ENCODE measurements at regions not wholly inside any gene's neighbourhood (a gene's known extent, or its start where the extent isn't known, plus 50 kb on each side); places are given as distances from the start of the nearest gene placed in this dataset.

DNA sequence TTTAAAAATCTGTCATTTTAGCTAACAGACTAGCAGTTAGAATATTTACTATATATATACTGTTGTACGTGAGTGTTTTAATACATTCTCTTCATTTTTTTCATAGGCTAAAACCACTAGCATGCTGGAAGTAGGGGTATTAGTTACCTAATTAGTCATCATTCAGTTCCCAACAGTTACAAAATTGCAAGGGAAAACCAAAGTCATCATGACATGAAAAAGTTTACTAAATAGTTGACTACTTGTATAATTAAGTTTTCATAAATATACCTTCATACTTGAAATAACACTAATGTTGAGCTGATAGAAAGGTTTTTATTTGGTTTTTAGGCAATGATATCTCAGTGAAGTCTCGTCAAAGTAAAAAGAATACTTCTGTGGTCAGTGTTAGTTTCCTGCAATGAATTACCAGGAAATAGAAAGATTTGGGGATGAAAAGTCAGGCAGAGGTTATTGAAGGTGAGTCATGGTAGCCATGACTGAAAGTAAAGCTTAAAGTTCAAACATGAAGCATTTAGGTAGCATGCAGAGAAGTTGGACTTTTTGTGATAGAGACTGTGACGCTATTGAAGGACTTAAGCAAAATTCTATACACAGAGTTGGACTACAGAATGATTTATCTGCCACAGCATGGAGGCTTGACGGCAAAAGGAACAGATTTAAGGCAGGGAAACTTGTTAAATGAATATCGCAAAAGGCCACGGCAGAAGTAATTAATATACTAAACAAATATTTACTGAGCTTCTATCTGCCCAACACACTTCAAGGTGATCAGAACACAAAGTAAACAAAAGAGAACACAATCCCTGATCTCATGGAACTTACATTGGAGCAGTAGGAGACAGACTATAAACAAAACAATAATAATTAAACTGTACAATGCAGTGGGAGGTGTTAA lies 828.1 kb upstream of the FAT3 start:
- peak; percentile 62 for DNase-seq (ENCODE audit: low read depth)
- in situ Hi-C loops (cut with HindIII; ENCODE audit: low pct_unique_long_range_greater_than_20kb, low sequenced_read_pairs), result no loop called here

DNA sequence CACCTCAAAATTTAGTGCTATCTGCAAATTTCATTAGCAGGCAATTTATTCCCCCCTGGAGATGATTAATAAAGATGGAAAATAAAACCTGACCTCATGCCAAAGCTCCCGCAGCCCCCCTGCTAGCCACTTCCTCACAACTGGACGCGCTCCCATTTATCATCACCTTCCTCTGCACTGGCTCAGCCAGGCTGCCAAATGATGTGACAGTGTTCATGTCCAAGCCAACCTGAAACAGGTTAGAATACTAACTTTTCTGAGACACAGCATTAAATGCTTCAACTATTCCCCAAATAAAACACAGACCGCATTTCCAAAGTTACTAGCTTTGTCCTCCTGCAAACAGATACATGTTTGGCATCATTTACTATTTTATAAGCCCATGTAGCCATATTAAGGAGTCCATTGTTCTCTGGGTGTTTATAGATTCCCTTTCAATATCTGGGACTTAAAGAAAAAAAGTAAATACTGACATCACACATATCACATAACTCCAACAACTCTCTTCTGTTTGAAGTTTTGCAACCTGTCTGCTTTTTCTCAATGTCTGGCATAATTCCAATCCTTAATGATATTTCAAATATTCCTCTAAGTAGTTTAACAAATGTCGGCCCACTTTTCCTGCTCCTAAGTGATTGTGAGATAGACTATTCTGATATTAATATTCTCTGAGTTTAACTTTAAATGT lies 829.7 kb upstream of the FAT3 start:
- no peak for DNase-seq (ENCODE audit: low read depth)
- in situ Hi-C loops (cut with HindIII; ENCODE audit: low pct_unique_long_range_greater_than_20kb, low sequenced_read_pairs), result no loop called here

DNA sequence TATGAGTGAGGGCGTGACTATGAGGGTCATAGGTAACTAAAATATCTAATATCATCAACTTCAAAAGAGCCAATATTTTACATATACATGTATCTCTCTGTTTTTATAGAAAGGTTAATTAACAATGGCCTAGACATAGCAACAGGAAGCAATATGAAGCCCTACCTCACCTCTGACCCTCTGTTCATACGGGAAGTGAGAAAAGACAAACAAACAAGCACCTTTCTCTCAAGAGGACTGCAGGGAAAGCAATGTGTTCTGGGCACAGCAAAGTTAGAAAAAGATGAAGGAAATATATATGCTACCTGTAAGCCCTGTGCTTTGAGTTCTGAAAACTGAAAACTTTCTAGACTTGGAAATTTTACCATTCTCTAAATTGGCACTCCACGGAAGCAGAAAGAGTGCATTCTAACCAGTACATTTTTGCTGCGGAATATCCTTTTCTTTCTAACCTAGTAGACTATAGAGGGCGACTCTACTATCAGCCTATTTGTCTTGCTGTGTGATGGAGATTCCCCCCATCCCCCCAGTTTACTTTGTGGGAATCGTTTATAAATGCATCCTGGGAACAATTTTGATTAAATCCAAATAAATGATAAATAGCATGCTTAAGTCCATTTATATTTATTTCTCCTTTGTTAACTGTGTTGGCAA lies 830.4 kb upstream of the FAT3 start:
- no peak for DNase-seq (ENCODE audit: low read depth)
- in situ Hi-C loops (cut with HindIII; ENCODE audit: low pct_unique_long_range_greater_than_20kb, low sequenced_read_pairs), result no loop called here

DNA sequence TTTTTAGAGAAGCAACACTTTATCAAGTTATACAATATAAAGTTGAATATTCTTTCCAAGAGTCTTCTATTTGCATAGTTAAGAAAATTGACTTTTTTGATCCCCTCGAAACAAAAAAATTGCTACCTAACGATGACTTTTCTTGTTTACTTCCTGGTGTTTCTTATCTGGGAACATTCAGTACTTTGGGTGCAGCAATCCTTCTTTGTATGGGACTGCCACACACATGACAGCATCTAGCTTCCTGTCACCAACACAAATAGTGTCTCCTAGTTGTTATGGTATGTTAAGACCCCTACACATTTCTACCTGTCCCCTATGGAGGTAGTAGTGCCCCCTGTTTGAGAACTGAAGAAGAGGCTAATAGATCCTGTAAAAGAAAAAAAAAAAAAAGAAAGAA lies 841.7 kb upstream of the FAT3 start:
- DNase-seq (ENCODE audit: low read depth), result no peak
- in situ Hi-C loops (cut with HindIII; ENCODE audit: low pct_unique_long_range_greater_than_20kb, low sequenced_read_pairs), result no loop called here

DNA sequence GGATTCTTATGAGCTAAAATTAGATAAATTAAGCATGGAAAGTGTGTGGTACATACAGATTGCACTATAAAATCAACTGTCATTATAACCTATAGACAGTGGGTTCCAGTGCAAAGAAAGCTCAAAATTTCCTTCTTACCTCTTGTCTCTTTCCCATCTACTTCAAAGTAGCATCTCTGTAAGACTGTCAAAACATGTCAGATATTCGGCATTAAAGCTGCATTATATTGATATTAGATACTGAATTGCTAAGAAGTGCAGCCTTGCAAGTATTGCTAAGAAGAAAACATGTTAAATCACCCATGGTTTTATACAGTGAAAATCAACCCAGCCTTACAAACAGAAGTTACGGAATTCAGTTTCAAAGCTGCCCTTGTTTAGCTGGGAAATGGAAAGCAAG lies 849.8 kb upstream of the FAT3 start:
- DNase-seq (ENCODE audit: low read depth), result no peak
- in situ Hi-C loops (cut with HindIII; ENCODE audit: low pct_unique_long_range_greater_than_20kb, low sequenced_read_pairs), result no loop called here

DNA sequence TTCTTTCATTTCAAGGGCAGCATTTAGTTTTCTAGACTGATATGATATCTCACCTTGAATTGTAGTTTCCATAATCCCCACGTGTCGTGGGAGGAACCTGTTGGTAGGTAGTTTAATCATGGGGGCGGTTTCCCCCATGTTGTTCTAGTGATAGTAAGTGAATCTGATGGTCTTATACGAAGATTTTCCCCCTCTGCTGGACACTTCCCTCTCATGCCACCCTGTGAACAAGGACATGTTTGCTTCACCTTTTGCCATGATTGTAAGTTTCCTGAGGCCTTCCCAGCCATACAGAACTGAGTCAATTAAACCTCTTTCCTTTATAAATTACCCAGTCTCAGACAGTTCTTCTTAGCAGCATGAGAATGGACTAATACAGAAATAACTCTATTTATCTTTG lies 851.1 kb upstream of the FAT3 start:
- in situ Hi-C loops (cut with HindIII; ENCODE audit: low pct_unique_long_range_greater_than_20kb, low sequenced_read_pairs), result no loop called here
- no peak for DNase-seq (ENCODE audit: low read depth)

DNA sequence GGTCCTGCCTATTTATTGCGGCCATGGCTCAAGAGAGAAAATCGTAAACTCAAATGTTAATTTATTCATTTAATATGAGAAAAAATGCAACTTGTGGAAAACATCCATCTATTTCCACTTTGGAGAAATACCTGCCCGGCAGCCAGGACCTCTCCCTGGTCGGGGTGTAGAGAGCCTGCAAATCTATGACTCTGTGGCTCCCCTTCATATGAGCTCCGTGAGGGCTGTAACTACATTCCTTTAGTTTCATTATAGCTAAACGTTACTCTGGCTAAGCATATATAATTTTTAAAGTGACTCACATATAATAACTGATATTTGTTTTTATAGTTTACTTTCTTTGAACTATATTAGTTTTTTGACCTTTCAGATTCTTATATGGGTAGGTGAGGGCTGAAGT lies 857.8 kb upstream of the FAT3 start:
- DNase-seq (ENCODE audit: low read depth), result no peak
- in situ Hi-C loops (cut with HindIII; ENCODE audit: low pct_unique_long_range_greater_than_20kb, low sequenced_read_pairs), result no loop called here

DNA sequence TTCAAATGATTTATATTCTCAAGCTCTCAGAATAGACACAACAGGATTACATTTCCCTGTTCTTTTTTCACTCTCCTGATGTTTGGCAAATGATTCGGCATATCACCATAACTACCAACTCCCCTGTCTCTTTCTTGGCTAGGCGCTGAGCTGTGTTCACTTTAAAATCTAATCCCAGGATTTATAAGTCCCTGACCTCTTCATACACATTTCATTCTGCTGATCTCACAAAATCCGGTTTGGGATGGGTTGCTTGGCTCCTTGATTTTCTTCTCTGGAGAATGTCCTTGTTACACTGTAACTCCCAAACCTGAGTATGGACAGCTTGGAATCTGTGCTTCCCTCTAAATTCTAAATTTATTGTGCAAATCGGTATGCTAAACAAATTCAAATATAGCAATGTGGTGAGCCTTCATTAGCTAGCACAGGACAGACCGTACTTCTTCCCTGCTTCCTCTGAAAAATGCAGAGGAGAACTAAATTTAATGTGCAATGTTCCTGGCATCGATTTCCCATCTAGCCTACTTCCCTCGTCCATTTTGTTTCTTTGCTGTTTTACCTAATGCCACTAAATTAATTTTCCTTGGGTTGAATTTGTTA lies 858.5 kb upstream of the FAT3 start:
- no peak for DNase-seq (ENCODE audit: low read depth)
- in situ Hi-C loops (cut with HindIII; ENCODE audit: low pct_unique_long_range_greater_than_20kb, low sequenced_read_pairs), result no loop called here

DNA sequence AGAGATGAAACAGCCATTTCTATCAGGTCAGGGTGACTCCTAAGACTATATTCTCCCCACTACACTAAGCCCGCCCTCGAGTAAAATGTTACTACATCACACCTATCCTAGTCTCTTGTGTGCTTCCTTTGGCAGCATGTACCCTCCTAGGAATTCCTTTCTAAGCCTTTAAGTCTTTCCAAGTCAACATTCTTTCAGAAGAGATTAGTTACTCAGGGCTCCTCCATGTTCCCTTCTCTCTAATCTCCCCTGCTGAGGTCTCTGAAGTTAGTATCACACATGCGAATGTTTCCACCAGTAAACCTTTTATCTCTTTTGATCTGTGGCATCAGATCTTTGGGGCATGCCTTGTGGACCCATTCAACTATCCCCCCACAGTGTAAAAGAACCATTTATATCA lies 873.7 kb upstream of the FAT3 start:
- in situ Hi-C loops (cut with HindIII; ENCODE audit: low pct_unique_long_range_greater_than_20kb, low sequenced_read_pairs), result no loop called here
- no peak for DNase-seq (ENCODE audit: low read depth)

DNA sequence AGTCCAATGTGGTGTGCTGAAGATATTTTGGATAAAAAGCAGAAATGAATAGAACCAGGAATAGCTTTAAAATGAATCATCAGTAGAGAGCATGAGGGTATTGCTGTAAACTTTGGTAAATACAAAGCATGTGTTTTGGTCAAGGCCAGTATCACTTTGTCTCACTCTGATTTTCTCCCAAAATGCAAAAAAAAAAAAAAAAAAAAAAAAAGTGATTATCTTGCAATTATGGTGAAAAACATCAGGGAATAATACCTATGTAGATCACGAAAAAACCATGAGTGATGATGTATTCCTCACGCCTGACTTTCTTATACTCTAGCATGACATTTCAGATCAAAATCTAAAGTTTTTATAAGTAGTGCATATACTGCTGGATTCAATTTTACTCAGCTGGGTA lies 897.9 kb upstream of the FAT3 start:
- in situ Hi-C loops (cut with HindIII; ENCODE audit: low pct_unique_long_range_greater_than_20kb, low sequenced_read_pairs), result no loop called here
- DNase-seq (ENCODE audit: low read depth), result no peak

DNA sequence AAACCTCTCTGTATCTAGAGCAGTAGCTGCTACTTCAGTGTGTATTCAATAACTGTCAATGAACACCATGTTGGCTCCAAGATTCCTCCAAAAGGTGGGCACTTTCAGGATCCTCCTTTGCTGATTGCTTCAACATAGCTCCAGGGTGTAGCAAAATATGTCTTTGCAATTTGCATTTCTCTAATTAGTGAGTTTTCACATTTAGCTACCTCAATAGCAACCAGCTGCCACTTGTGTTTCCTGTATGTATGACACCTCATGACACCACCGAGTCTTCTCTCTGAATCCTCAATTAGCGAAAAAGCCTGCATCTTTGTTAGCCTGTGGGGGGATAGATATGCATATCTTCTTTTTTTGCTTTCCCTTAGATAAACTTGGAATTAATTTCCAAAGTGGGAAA lies 898.3 kb upstream of the FAT3 start:
- in situ Hi-C loops (cut with HindIII; ENCODE audit: low pct_unique_long_range_greater_than_20kb, low sequenced_read_pairs), result no loop called here
- no peak for DNase-seq (ENCODE audit: low read depth)

DNA sequence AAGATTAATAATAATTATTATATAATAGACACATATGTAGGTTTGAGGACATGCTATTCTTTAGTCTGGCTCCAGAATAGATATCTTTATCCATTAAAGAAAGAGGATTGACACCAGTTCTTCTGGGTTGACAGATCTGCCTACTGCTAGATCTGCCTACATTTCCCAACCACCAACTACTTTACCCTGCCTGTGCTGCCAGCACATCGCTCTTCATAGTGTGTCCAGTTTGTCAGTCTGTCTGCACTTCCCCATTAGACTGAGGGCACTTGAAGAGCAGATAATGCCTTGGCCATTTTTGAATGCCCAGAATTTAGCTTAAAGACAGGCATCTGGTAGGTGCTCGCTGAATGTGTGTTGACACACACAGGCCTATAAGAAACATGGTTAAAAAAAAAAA lies 910.1 kb upstream of the FAT3 start:
- DNase-seq (ENCODE audit: low read depth), result no peak
- in situ Hi-C loops (cut with HindIII; ENCODE audit: low pct_unique_long_range_greater_than_20kb, low sequenced_read_pairs), result no loop called here

DNA sequence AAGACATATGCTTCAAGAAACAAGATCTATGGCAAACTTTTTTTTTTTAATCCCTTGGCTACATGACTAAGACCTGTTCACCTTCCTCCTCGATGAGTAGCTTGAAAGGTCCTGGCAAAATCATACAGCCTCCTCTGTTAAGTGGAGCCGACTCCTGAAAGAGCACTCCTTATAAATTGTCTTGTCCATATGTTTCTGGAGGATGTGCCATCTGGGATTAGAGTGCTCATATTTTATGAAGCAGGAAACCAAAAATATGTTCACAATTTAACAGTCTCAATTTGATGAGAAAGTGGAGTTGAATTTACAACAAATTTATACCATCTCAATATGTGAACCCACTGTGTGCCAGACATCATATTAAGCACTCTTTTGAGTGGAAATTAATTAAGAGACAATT lies 912.1 kb upstream of the FAT3 start:
- in situ Hi-C loops (cut with HindIII; ENCODE audit: low pct_unique_long_range_greater_than_20kb, low sequenced_read_pairs), result no loop called here
- no peak for DNase-seq (ENCODE audit: low read depth)

DNA sequence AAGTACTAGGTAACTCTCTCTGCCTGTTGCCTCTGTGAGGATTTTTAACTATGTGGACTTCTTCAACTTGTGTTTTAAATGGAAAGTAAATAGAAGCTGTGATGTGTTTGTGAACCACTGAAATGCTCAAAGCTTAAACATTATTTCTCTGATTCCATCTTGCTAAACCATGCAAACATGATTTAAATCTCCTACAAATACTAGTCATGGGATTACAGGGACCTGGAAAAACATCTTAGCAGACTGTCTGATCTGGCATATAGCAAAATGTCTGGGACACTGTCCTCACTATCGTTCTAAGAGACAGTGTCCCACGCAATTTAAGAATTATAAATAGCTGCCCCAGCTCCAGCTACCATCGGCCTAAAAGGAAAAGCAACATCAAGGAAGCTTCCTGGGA lies 914.5 kb upstream of the FAT3 start:
- no peak for DNase-seq (ENCODE audit: low read depth)
- in situ Hi-C loops (cut with HindIII; ENCODE audit: low pct_unique_long_range_greater_than_20kb, low sequenced_read_pairs), result no loop called here

DNA sequence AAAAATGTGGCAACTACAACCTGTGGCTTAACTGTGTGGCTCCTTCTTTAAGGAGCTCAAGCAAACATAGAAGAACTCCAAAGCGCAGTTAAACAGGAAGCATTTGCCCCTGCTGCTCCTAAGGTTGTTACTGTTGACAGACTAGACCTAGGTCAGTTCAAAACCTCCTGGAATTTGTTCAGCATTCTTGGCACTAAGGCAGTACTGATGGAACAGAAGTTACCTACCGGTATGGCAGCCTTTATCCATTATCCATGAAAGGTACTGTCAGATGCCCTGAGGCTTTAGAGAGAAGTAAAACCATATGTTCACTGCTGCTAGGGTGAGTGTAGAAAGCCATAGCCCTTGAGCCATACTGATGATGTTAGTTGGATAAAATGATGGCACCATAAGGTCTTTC lies 916.5 kb upstream of the FAT3 start:
- in situ Hi-C loops (cut with HindIII; ENCODE audit: low pct_unique_long_range_greater_than_20kb, low sequenced_read_pairs), result no loop called here
- no peak for DNase-seq (ENCODE audit: low read depth)

DNA sequence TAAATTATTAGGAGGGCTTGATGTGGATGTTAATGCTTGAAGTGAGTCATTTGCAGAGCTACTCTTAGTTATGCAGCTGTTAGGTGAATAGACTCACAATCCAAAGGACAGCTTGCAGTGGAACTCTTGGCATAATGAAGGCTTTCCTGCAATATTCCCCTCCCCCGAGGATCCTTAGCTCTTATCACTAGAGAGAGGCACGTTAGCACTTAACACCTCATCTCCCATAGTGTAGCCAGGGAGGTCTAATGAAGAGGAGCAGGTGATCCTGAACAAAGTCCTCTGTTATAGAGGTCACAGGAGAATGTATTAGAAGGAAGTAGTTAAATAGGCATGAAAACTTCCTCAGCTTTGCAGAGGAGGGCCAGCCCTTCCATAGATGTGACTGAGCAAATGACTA lies 919.2 kb upstream of the FAT3 start:
- in situ Hi-C loops (cut with HindIII; ENCODE audit: low pct_unique_long_range_greater_than_20kb, low sequenced_read_pairs), result no loop called here

DNA sequence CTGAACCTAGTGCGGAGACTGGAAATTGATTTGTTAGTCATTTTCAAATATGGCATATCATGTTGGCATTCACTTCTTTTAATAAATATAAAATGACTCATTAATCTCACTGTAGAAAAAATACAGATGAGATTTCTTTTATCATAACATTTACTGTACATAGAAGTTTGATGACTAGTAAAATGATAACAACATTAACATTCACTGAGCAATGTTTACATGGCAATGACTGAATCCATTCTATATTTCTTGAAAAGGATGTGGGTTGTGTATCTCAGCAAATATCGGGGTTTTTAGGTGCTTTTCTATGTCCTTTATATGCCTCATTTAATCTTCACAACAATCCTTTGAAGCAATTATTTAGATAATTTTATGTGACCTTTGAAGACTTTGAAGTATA lies 920.9 kb upstream of the FAT3 start:
- in situ Hi-C loops (cut with HindIII; ENCODE audit: low pct_unique_long_range_greater_than_20kb, low sequenced_read_pairs), result no loop called here
- no peak for DNase-seq (ENCODE audit: low read depth)

More for the DNA sequence above, 919.2 kb upstream of the FAT3 start:
- DNase-seq (ENCODE audit: low read depth), result no peak

DNA sequence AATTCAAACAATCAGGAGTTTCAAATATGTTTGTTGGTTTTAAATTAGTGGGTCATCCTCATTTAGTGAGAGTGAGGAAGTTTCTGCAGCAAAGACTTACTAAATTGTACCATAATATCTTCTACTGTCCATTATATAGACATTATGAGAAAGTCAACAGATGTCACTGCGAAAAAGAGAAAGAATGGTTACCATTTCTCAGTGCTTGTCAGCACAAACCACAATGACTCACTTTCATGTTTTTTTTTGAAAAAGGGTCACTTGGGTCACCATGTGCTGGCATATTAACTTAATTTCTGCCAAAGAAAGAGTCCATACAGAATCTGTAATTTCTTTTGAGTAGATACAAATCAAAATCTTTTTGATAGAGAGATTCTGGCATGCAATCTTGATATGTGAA lies 924.6 kb upstream of the FAT3 start:
- in situ Hi-C loops (cut with HindIII; ENCODE audit: low pct_unique_long_range_greater_than_20kb, low sequenced_read_pairs), result no loop called here
- DNase-seq (ENCODE audit: low read depth), result peak; percentile 17

DNA sequence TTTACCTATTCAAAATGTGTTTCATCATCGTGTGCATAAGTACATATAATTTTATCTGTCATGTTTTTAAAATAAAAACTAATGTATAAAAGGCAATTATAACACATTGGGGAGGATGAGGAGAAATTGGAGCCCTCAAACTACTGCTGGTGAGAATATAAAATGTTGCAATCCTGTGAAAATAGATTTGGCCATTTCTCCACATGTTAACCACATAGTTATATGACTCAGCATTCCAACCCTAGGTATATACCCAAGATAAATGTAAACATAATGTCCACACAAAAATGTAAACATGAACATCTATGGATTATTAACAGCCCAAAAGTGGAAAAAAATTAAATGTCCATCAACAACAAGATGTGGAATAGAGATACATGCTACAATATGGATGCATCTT lies 928.0 kb upstream of the FAT3 start:
- DNase-seq (ENCODE audit: low read depth), result no peak
- in situ Hi-C loops (cut with HindIII; ENCODE audit: low pct_unique_long_range_greater_than_20kb, low sequenced_read_pairs), result no loop called here

Data from Caki2 (cell line).